HG03039 (cell line): ENCODE measurements at regions not wholly inside any gene's neighbourhood (a gene's known extent, or its start where the extent isn't known, plus 50 kb on each side); places are given as distances from the start of the nearest gene placed in this dataset.
A peak's percentile ranks its signal among the peaks of the same experiment; 100 is the strongest.

Experiments
- ATAC-seq: cut with Tn5 transposase; IDR thresholded peaks from one replicate; pipeline ENCODE4 v1.9.1; 2021; ENCODE audit warnings: mild to moderate bottlenecking, moderate library complexity; ENCODE audit not compliant: unreplicated experiment

- no peak for ATAC-seq
Observed at GRCh38 chr4:101596781-101597552, 193.6 kb upstream of the BANK1 start.

GRCh38 chr4:101594588-101594987, 195.9 kb upstream of the BANK1 start:
- no peak for ATAC-seq

- ATAC-seq: no peak
Observed at GRCh38 chr4:101593666-101594065, 196.9 kb upstream of the BANK1 start.

GRCh38 chr4:101584306-101584705, 206.2 kb upstream of the BANK1 start:
- no peak for ATAC-seq

- ATAC-seq: no peak
Observed at GRCh38 chr4:101563126-101563525, 215.8 kb upstream of the PPP3CA start.

- ATAC-seq: no peak
Observed at GRCh38 chr4:101556842-101557241, 209.5 kb upstream of the PPP3CA start.

- no peak for ATAC-seq
Observed at GRCh38 chr4:101555341-101555880, 208.1 kb upstream of the PPP3CA start.

- no peak for ATAC-seq
Observed at GRCh38 chr4:101540336-101540735, 193.0 kb upstream of the PPP3CA start.

- ATAC-seq: no peak
Observed at GRCh38 chr4:101528526-101528925, 181.2 kb upstream of the PPP3CA start.

GRCh38 chr4:101527188-101527587, 179.9 kb upstream of the PPP3CA start:
- peak; percentile 61 for ATAC-seq

GRCh38 chr4:101515566-101515965, 168.2 kb upstream of the PPP3CA start:
- ATAC-seq: no peak

- ATAC-seq: no peak
Observed at GRCh38 chr4:101515099-101515498, 167.8 kb upstream of the PPP3CA start.

GRCh38 chr4:101512416-101512815, 165.1 kb upstream of the PPP3CA start:
- ATAC-seq: no peak

- ATAC-seq: no peak
Observed at GRCh38 chr4:101501421-101501820, 154.1 kb upstream of the PPP3CA start.

GRCh38 chr4:101500742-101501141, 153.4 kb upstream of the PPP3CA start:
- no peak for ATAC-seq

- no peak for ATAC-seq
Observed at GRCh38 chr4:101475246-101475645, 127.9 kb upstream of the PPP3CA start.

GRCh38 chr4:101471201-101471600, 123.9 kb upstream of the PPP3CA start:
- ATAC-seq: no peak

- ATAC-seq: no peak
Observed at GRCh38 chr4:101464596-101464995, 117.3 kb upstream of the PPP3CA start.

- no peak for ATAC-seq
Observed at GRCh38 chr4:101458914-101459313, 111.6 kb upstream of the PPP3CA start.

GRCh38 chr4:101458473-101458872, 111.1 kb upstream of the PPP3CA start:
- ATAC-seq: no peak

GRCh38 chr4:101451086-101451485, 103.8 kb upstream of the PPP3CA start:
- no peak for ATAC-seq

GRCh38 chr4:101441446-101441845, 94.1 kb upstream of the PPP3CA start:
- ATAC-seq: no peak

GRCh38 chr4:101439926-101440325, 92.6 kb upstream of the PPP3CA start:
- ATAC-seq: no peak
